GM23338 (cell line): ENCODE measurements at regions not wholly inside any gene's neighbourhood (a gene's known extent, or its start where the extent isn't known, plus 50 kb on each side); places are given as distances from the start of the nearest gene placed in this dataset.

ENCODE experiments used
- ATAC-seq: fragments of 200-7000 bp; cut with Tn5 transposase; 3 replicates; pipeline ENCODE4 v1.9.1; 2020
- DNase-seq: peaks from one replicate; pipeline ENCODE4 v3.0.0-alpha.2; 2015; ENCODE audit warnings: low spot score
- H2AFZ ChIP-seq: fragments of 200-600 bp; sonication (generic); 2 replicates; pipeline ENCODE4 v1.8.0; 2016; ENCODE audit warnings: antibody characterized with exemption, mild to moderate bottlenecking, moderate library complexity
- H3F3A ChIP-seq: fragments of 200-600 bp; sonication (generic); replicated peaks from 2 replicates; pipeline ENCODE4 v1.8.0; 2017; ENCODE audit warnings: antibody characterized with exemption, mixed run types, low read depth
- H3K27ac ChIP-seq: fragments of 200-600 bp; sonication (generic); 2 replicates; pipeline ENCODE4 v1.6.1; 2016; ENCODE audit warnings: low read depth
- H3K27me3 ChIP-seq: fragments of 200-600 bp; sonication (generic); 2 replicates; pipeline ENCODE4 v1.8.0; 2016; ENCODE audit warnings: mild to moderate bottlenecking, mixed run types, moderate library complexity; ENCODE audit not compliant: insufficient read depth
- H3K36me3 ChIP-seq: fragments of 200-600 bp; sonication (generic); 2 replicates; pipeline ENCODE4 v1.8.0; 2016; ENCODE audit warnings: mild to moderate bottlenecking; ENCODE audit not compliant: insufficient read depth
- H3K4me1 ChIP-seq: fragments of 200-600 bp; sonication (generic); 2 replicates; pipeline ENCODE4 v1.8.0; 2016; ENCODE audit warnings: mild to moderate bottlenecking, moderate library complexity; ENCODE audit not compliant: insufficient read depth
- H3K4me2 ChIP-seq: fragments of 200-600 bp; sonication (generic); 2 replicates; pipeline ENCODE4 v1.7.1; 2017; ENCODE audit warnings: mixed run types
- H3K4me3 ChIP-seq: fragments of 200-600 bp; sonication (generic); 2 replicates; pipeline ENCODE4 v1.6.1; 2016; ENCODE audit warnings: mixed run types
- H3K79me2 ChIP-seq: fragments of 200-600 bp; sonication (generic); replicated peaks from 2 replicates; pipeline ENCODE4 v1.8.0; 2017; ENCODE audit warnings: mild to moderate bottlenecking; ENCODE audit not compliant: insufficient read depth
- H3K9me2 ChIP-seq: fragments of 200-600 bp; sonication (generic); 2 replicates; pipeline ENCODE4 v1.8.0; 2017; ENCODE audit not compliant: insufficient read depth
- H4K20me1 ChIP-seq: fragments of 200-600 bp; sonication (generic); replicated peaks from 2 replicates; pipeline ENCODE4 v1.8.0; 2017; ENCODE audit warnings: mild to moderate bottlenecking; ENCODE audit not compliant: insufficient read depth
- H3K27ac Mint-ChIP-seq: 2 replicates; pipeline ENCODE4 v1.8.0; 2020; ENCODE audit warnings: inconsistent platforms, mild to moderate bottlenecking, moderate library complexity, mixed read lengths
- H3K27me3 Mint-ChIP-seq: 3 replicates; pipeline ENCODE4 v1.8.0; 2022; ENCODE audit warnings: low read depth, mild to moderate bottlenecking, moderate library complexity, mixed read lengths, inconsistent platforms; ENCODE audit not compliant: insufficient read depth, poor library complexity
- H3K36me3 Mint-ChIP-seq: 3 replicates; pipeline ENCODE4 v1.8.0; 2021; ENCODE audit warnings: low read depth, mild to moderate bottlenecking, inconsistent platforms, moderate library complexity, mixed read lengths
- H3K4me1 Mint-ChIP-seq: 3 replicates; pipeline ENCODE4 v1.8.0; 2020; ENCODE audit warnings: mild to moderate bottlenecking, inconsistent platforms, mixed read lengths
- H3K4me3 Mint-ChIP-seq: 3 replicates; pipeline ENCODE4 v1.8.0; 2021; ENCODE audit warnings: moderate library complexity, mild to moderate bottlenecking, inconsistent platforms, mixed read lengths
- H3K9me3 Mint-ChIP-seq: 3 replicates; pipeline ENCODE4 v1.8.0; 2020; ENCODE audit warnings: moderate library complexity, mild to moderate bottlenecking, inconsistent platforms, mixed read lengths
- CREB1 ChIP-seq: fragments of 250-450 bp; sonication (Bioruptor Pico); IDR thresholded peaks from 2 replicates; pipeline ENCODE4 v1.5.0; 2020; ENCODE audit warnings: low read depth, mild to moderate bottlenecking, moderate library complexity
- CTCF ChIP-seq, 2 experiments: fragments of 200-600 bp in 1 of 2; sonication (generic) in 1 of 2; conservative IDR thresholded peaks; 2 replicates each; pipeline versions ENCODE4 v1.5.1 to v1.6.1; 2016 to 2017; ENCODE audit warnings: antibody characterized with exemption in 2 of 2, low read depth in 2 of 2, mild to moderate bottlenecking in 2 of 2, moderate library complexity in 1 of 2
- ETS1 ChIP-seq: IDR thresholded peaks from 2 replicates; pipeline ENCODE4 v1.6.1; 2016; ENCODE audit warnings: antibody characterized with exemption
- EZH2 ChIP-seq: fragments of 200-600 bp; sonication (generic); IDR thresholded peaks from one replicate; pipeline ENCODE4 v1.8.0; 2017; ENCODE audit warnings: antibody characterized with exemption, mild to moderate bottlenecking, low read depth; ENCODE audit not compliant: unreplicated experiment
- EZH2phosphoT487 ChIP-seq: fragments of 200-600 bp; sonication (generic); IDR thresholded peaks from one replicate; pipeline ENCODE4 v1.8.1; 2018; ENCODE audit warnings: antibody characterized with exemption; ENCODE audit not compliant: unreplicated experiment
- JUNB ChIP-seq: IDR thresholded peaks from one replicate; pipeline ENCODE4 v1.6.1; 2016; ENCODE audit warnings: antibody characterized with exemption; ENCODE audit not compliant: unreplicated experiment
- NANOG ChIP-seq: IDR thresholded peaks from 2 replicates; pipeline ENCODE4 v1.6.1; 2016; ENCODE audit warnings: antibody characterized with exemption, borderline replicate concordance
- POLR2AphosphoS5 ChIP-seq: IDR thresholded peaks from 2 replicates; pipeline ENCODE4 v1.6.1; 2016; ENCODE audit warnings: antibody characterized with exemption, low read depth
- REST ChIP-seq: IDR thresholded peaks from one replicate; pipeline ENCODE4 v1.6.1; 2018; ENCODE audit warnings: antibody characterized with exemption; ENCODE audit not compliant: unreplicated experiment
- STAT1 ChIP-seq: IDR thresholded peaks from one replicate; pipeline ENCODE4 v1.6.1; 2016; ENCODE audit warnings: antibody characterized with exemption; ENCODE audit not compliant: unreplicated experiment
- ZNF114 ChIP-seq: fragments of 250-450 bp; sonication (Bioruptor Pico); IDR thresholded peaks from 2 replicates; pipeline ENCODE4 v1.5.0; 2020; ENCODE audit warnings: mild to moderate bottlenecking, moderate library complexity
- ZNF331 ChIP-seq: fragments of 250-450 bp; sonication (Bioruptor Pico); IDR thresholded peaks from 2 replicates; pipeline ENCODE4 v1.5.0; 2020; ENCODE audit warnings: low read depth, mild to moderate bottlenecking, moderate library complexity
- ZNF462 ChIP-seq: fragments of 250-450 bp; sonication (Bioruptor Pico); IDR thresholded peaks from 2 replicates; pipeline ENCODE4 v1.5.0; 2020; ENCODE audit warnings: mild to moderate bottlenecking, moderate library complexity

- ATAC-seq, result no peak
- Histone ChIP-seq H3K9me2 (0 out of 2 replicates have a peak, but pooled peaks cover 6% of the 10 kb centered on the region), H3K4me2 (no peak overlapping the region), H3K79me2 (no peaks in the 10 kb centered on the region), H3K4me3 (no peak overlapping the region), H3F3A (no peaks in the 10 kb centered on the region), H3K4me1 (no peaks in the 10 kb centered on the region), H3K27ac (no peak overlapping the region), H3K36me3 (no peaks in the 10 kb centered on the region), H4K20me1 (no peaks in the 10 kb centered on the region), H2AFZ (0 out of 2 replicates have a peak overlapping the region, but pooled peaks have one; percentile 23), H3K27me3 (no peaks in the 10 kb centered on the region)
- peaks cover 10% of the 10 kb centered on the region for H3K27me3 Mint-ChIP-seq
- H3K4me1 Mint-ChIP-seq, result peaks cover 6% of the 10 kb centered on the region; the same call in 2 of the 3 replicates
- no peak overlapping the region for H3K4me3 Mint-ChIP-seq
- H3K9me3 Mint-ChIP-seq, result peaks cover 5% of the 10 kb centered on the region; the same call in 2 of the 3 replicates
- H3K27ac Mint-ChIP-seq, result no peak overlapping the region
- TF ChIP-seq POLR2AphosphoS5 (no peak), ZNF462 (CRISPR knock-in tag) (no peak), ZNF114 (CRISPR knock-in tag) (no peak), CTCF (conservative IDR thresholded peaks at IDR 0.05; ENCODE audit: low read depth in 2 of 2) (no peak), NANOG (no peak), STAT1 (no peak), REST (no peak), EZH2 (no peak), ZNF331 (no peak), EZH2phosphoT487 (no peak), CREB1 (CRISPR knock-in tag) (no peak), ETS1 (no peak), JUNB (no peak)
- no peak for DNase-seq
- no peaks in the 10 kb centered on the region for H3K36me3 Mint-ChIP-seq
Measured at GRCh38 chr10:44818041-44818649, 93.0 kb upstream of the TMEM72 start.
